HG03457 (cell line): ENCODE measurements at regions not wholly inside any gene's neighbourhood (a gene's known extent, or its start where the extent isn't known, plus 50 kb on each side); places are given as distances from the start of the nearest gene placed in this dataset.
"Not testable (repeated sequence)": the region's sequence is repeated elsewhere in the genome, so short reads cannot be mapped to it uniquely, and the experiment has no call there.

ENCODE experiments used
- ATAC-seq: cut with Tn5 transposase; IDR thresholded peaks from one replicate; pipeline ENCODE4 v1.9.1; 2021; ENCODE audit warnings: moderate number of reproducible peaks; ENCODE audit not compliant: unreplicated experiment

GRCh38 chr12:67892259-67893021 is 96.8 kb upstream of the IFNG-AS1 start:
- no peak for ATAC-seq

- no peak for ATAC-seq
Observed at GRCh38 chr12:67893022-67893580, 96.1 kb upstream of the IFNG-AS1 start.

DNA sequence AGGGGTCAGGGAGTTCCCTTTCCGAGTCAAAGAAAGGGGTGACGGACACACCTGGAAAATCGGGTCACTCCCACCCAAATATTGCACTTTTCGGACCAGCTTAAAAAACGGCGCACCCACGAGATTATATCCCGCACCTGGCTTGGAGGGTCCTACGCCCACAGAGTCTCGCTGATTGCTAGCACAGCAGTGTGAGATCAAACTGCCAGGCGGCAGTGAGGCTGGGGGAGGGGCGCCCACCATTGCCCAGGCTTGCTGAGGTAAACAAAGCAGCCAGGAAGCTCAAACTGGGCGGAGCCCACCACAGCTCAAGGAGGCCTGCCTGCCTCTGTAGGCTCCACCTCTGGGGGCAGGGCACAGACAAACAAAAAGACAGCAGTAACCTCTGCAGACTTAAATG is 88.8 kb upstream of the IFNG-AS1 start:
- ATAC-seq = not testable (repeated sequence)

GRCh38 chr12:67909091-67909531 is 80.1 kb upstream of the IFNG-AS1 start:
- ATAC-seq = no peak

DNA sequence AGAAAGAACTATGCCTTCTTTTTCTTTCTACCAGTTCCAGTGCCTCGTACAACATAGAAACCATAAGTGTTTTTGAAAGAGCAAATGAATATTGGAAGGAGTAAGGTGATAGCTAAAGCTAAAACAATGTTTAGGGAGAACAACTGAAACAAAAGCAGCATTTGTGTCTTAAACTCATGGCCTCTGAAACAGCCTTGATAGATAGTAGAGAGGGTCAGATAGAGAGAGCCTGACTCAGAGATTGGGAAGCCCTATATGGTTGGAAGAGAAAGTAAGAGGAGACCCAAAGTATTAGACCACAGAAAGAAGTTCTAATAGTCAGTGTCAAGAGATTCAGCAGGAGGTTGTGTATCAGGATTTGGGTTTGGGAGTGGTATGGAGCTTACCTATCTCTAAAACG is 79.6 kb upstream of the IFNG-AS1 start:
- no peak for ATAC-seq

DNA sequence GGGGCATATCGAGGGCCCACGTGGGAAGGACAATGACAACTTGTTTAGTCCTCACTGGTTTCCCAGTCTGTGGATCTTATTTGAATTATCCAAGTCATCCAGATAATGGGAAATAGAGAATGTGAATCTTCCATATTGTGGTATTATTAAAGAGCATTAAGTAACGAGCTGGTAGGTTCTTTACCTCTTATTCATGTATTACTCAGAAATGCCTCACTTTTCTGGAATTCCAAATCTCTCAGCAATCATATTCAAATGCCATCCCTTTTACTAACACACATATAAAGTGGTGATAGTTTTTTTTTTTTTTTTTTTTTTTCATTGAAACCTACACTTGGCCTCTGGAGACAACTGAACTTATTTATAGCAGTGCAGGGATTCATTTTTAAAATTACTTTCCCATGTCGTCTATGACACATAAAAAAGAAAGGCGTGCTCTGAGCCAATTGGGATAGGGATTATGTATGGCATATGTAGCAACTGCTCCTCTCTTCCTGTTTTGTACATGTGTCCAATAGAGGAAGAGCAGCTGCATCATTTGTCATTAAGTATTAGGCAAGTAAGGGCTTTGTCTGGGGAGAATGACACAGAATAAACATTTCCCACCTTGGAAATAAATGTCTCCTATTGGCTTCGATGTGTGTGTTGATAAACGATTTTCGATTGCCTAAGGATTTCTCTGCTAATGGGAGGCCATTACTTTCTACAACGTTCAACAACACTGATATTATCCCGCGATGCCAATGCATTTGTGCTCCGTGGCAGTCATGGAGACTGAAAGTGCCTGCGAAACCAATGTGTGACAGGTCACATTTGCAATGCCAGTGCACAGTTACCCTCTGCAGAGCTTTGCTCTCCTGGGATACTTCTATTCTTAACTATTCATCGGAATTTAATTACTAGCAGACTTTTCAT is 78.6 kb upstream of the IFNG-AS1 start:
- ATAC-seq = no peak

DNA sequence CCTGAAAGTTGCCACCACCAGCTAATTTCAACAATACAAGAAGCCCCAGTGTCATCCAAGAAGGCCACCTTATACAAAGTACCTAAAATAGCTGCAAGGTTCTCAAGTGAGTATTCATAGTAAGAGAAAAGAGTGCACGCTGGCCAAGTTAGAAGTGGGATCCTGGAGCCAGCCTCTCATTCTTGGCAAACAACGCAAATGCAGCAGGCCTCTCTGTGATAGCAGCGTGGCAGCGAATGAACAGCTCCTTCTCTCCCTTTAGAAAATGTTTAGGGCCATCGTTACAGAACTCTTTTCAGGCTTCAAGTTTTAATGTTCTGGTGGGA is 78.0 kb upstream of the IFNG-AS1 start:
- ATAC-seq = no peak

- ATAC-seq = no peak
Observed at GRCh38 chr12:67911789-67912188, 77.5 kb upstream of the IFNG-AS1 start.

DNA sequence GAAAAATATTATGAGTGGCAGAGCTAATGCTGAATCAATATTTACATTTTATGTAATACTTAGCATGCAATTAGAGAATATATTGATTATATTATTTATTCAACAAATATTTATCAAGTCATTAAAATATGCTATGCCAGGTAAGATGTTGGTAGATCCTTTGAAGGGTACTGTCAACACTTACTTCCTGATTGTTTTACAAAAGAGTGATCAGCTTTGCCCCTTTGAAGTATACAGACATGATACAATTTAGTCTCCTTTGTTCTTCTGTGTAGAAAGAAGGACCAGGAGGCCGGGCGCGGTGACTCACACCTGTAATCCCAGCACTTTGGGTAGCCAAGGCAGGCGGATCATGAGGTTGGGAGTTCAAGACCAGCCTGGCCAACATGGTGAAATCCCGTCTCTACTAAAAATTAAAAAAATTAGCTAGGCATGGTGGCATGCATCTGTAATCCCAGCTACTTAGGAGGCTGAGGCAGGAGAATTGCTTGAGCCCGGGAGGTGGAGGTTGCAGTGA is 73.9 kb upstream of the IFNG-AS1 start:
- no peak for ATAC-seq

GRCh38 chr12:67916266-67916970 is 72.8 kb upstream of the IFNG-AS1 start:
- no peak for ATAC-seq

DNA sequence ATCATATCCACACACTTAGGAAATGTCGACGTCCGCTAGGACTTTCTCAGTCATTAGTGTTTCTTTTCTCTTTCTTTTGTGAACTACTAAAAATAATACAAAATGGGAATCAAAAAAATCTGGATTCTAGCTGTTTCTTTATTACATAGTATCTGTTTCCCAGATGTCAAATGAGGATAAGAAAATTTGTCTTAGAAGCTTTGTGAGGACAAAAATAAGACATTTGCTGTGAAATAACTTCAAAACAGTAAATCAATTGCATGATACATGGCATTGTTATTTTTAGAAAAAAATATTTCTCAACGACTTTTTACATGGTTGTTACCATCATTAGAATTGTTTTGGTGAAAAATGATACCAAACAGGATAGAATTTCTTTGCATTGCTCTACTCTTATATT is 71.4 kb upstream of the IFNG-AS1 start:
- ATAC-seq = no peak

DNA sequence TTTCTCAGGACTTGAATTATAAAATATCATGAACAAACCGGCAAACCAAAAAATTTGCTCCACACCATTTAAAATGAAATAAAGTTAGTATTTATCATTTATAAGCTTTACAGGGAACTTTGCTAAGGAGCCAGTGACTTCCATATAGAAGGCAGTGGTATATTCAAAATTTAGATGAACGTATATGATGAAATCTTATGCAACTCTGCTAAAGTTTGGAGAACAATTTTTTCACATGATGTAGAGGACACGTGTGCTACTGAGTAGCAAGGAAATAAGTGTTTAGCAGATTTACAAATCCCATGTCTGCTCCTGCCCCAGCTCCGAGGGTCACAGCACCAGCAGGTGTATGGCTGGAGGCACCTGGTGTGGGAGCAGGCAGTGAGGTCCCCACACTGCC is 70.8 kb upstream of the IFNG-AS1 start:
- ATAC-seq = no peak

- ATAC-seq = no peak
Observed at GRCh38 chr12:67919406-67919805, 69.8 kb upstream of the IFNG-AS1 start.

GRCh38 chr12:67920413-67920812 is 68.8 kb upstream of the IFNG-AS1 start:
- no peak for ATAC-seq

DNA sequence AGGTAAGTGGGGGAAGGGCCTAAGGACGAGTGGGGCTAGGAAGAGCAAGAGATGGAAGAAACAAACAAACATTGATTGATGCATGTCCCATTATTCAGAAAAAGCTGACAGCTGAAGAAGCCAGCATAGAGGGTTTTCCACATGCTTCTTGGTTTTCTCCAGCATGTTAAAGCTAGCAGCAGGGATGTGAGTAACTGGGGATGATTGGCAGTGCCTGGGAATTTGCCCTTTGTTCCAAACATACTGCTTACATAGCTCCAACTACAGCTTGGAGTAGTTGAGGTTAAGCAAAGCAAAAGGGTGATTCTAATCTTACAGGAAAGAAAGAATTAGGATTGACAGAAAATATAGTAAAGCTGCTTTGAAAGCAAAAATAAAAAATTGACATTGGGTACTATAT is 68.0 kb upstream of the IFNG-AS1 start:
- ATAC-seq = no peak

DNA sequence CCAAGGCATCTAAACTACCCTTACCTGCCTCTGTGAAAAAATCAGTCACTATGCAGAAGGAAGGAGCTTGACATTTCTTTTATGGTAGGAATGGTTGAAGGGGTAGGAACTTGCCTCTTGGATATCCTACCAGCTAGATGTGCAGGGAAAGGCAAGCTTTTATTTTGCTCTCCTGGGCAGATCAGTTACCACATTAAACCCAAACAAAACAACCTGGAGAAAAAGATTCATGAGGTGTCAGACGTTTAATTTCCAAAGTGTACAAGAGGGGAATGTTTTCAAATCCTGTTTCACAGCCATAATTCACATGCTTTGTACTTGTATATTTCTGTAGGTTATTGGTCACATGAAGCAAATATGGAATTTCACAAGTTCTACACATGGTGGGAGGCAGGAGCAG is 67.0 kb upstream of the IFNG-AS1 start:
- no peak for ATAC-seq

DNA sequence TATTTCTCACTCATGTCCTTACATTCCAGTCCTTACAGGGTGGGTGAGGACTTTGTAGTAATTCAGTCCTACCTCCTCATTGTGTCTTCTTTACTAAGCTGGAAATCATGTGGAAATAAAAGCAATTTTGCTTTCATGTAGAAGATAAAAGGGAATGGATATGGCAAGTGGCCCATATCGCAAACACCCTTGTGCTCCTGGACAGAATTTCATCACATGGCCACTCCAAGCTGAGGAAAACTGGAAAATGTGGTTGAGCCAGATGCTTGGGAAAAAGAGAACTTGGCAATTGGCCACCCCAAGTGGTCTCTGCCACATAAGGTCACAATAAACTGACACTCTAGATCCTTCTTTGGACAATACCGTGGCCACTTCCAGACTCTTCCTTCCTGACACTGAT is 64.2 kb upstream of the IFNG-AS1 start:
- ATAC-seq = no peak

- no peak for ATAC-seq
Observed at GRCh38 chr12:67925552-67925951, 63.7 kb upstream of the IFNG-AS1 start.

- no peak for ATAC-seq
Observed at GRCh38 chr12:67926063-67926462, 63.2 kb upstream of the IFNG-AS1 start.

- no peak for ATAC-seq
Observed at GRCh38 chr12:67927324-67927723, 61.9 kb upstream of the IFNG-AS1 start.

DNA sequence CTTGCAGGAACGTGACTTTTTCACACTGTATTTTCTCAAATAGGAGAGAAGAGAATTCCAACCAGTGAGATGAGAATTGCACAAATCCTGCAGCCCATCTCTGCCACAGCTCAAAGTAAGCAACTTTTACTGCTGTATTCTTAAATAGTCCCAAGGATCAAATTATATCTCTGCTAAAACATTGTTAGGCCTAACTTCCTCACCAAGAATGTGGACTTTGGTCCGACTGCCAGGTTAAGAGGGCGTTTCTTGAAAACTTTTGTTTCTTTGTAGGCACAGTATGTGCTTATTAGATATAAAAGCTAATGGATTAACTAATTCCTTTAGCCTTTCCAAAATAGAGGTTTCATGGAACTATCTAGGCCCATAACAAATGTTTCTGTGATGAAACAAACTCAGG is 61.4 kb upstream of the IFNG-AS1 start:
- no peak for ATAC-seq
